Upper lobe of right lung (tissue), 1 donor: ENCODE measurements at regions not wholly inside any gene's neighbourhood (a gene's known extent, or its start where the extent isn't known, plus 50 kb on each side); places are given as distances from the start of the nearest gene placed in this dataset.

Experiments used
- ATAC-seq: fragments of 200-7000 bp; cut with Tn5 transposase; one replicate; pipeline ENCODE4 v1.9.1; 2020; ENCODE audit warnings: mild to moderate bottlenecking, moderate library complexity
- DNase-seq: peaks from one replicate; pipeline ENCODE4 v3.0.0-alpha.2; 2020
- H3K27ac ChIP-seq: fragments of 200-600 bp; one replicate; pipeline ENCODE4 v1.8.0; 2022
- H3K27me3 ChIP-seq: fragments of 200-600 bp; one replicate; pipeline ENCODE4 v1.8.0; 2022; ENCODE audit warnings: mild to moderate bottlenecking
- H3K36me3 ChIP-seq: fragments of 200-600 bp; one replicate; pipeline ENCODE4 v1.8.0; 2022
- H3K4me1 ChIP-seq: fragments of 200-600 bp; one replicate; pipeline ENCODE4 v1.8.0; 2022
- H3K4me3 ChIP-seq: fragments of 200-600 bp; one replicate; pipeline ENCODE4 v1.8.0; 2022; ENCODE audit warnings: mild to moderate bottlenecking
- H3K9me3 ChIP-seq: fragments of 200-600 bp; one replicate; pipeline ENCODE4 v1.8.0; 2022
- intact Hi-C: fragments of 100-400 bp; cut with DNase I; formaldehyde crosslinking; loops from one replicate; pipeline ENCODE4 v1.11.0; 2022
- TF ChIP-seq, protein P1 (sequence below): fragments of 200-600 bp; IDR thresholded peaks from one replicate; pipeline ENCODE4 v1.8.0; 2022; ENCODE audit warnings: antibody characterized with exemption
- donor health status: DM: no; HTN: yes; CAD: no; lungs with severe emphysema.

DNA sequence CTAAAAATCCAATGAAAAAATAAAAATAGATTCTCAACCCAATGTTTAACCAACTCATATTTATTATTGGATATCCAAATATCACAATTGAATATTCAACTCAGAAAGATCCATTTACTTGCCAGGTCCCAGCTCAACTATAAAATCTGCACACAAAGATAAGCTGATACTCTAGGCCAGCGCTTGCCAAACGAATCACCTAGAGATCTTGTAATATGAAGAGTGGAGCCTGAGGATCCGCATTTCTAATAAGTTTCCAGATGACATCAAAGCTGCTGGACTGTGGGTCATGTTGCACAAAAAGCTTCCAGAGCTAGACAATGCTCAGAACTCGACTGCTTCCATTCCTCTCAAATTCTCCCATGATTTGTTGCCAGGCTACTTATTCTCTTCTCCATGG, 51.7 kb upstream of the HSF2 start:
- Histone ChIP-seq H3K27me3 (no peaks in the 10 kb centered on the region), H3K4me1 (no peaks in the 10 kb centered on the region), H3K4me3 (no peak overlapping the region), H3K27ac (no peak overlapping the region), H3K9me3 (no peaks in the 10 kb centered on the region), H3K36me3 (no peaks in the 10 kb centered on the region)
- TF ChIP-seq, protein P1, sequence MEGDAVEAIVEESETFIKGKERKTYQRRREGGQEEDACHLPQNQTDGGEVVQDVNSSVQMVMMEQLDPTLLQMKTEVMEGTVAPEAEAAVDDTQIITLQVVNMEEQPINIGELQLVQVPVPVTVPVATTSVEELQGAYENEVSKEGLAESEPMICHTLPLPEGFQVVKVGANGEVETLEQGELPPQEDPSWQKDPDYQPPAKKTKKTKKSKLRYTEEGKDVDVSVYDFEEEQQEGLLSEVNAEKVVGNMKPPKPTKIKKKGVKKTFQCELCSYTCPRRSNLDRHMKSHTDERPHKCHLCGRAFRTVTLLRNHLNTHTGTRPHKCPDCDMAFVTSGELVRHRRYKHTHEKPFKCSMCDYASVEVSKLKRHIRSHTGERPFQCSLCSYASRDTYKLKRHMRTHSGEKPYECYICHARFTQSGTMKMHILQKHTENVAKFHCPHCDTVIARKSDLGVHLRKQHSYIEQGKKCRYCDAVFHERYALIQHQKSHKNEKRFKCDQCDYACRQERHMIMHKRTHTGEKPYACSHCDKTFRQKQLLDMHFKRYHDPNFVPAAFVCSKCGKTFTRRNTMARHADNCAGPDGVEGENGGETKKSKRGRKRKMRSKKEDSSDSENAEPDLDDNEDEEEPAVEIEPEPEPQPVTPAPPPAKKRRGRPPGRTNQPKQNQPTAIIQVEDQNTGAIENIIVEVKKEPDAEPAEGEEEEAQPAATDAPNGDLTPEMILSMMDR = no peak
- intact Hi-C loops = no loop called here
- DNase-seq (no peak), ATAC-seq (no peak)
